ENCODE measurements at regions not wholly inside any gene's neighbourhood (a gene's known extent, or its start where the extent isn't known, plus 50 kb on each side); places are given as distances from the start of the nearest gene placed in this dataset.

DNA sequence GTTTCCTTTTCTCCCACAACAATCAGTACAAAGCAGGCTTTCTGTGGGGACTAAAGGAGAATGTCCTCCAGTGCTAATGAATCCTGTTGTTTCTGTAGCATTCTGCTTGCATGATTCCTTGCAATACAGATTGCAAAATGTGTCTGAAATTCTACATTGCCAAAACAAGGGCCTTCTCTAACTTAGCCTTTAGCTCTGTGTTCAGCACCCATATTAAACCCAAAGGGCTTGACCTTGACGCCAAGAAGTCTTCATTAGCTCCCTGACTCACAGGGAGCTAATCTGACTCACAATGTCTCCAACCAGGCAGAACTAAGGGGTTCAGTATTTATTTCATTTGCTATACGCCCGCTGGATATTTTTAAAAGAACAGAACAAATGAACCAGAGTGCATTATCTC is 241.4 kb upstream of the CLNK start:
- H3K27ac ChIP-seq = no peak overlapping the region
- H3K9me3 ChIP-seq (ENCODE audit: control insufficient read depth, low read length) = no peaks in the 10 kb centered on the region
- no peaks in the 10 kb centered on the region for H3K79me2 ChIP-seq
- no peaks in the 10 kb centered on the region for H3K4me1 ChIP-seq
- no peak overlapping the region for H3K4me3 ChIP-seq (ENCODE audit: low read depth, low read length)
- H3K27me3 ChIP-seq (ENCODE audit: control insufficient read depth, insufficient read depth, low read length) = no peaks in the 10 kb centered on the region
- H3K9ac ChIP-seq = no peak overlapping the region
- no peaks in the 10 kb centered on the region for H3K36me3 ChIP-seq (ENCODE audit: control insufficient read depth, insufficient read depth, low read length)
- H3K4me2 ChIP-seq (ENCODE audit: low read length) = no peak overlapping the region
- TF ChIP-seq, protein P1, sequence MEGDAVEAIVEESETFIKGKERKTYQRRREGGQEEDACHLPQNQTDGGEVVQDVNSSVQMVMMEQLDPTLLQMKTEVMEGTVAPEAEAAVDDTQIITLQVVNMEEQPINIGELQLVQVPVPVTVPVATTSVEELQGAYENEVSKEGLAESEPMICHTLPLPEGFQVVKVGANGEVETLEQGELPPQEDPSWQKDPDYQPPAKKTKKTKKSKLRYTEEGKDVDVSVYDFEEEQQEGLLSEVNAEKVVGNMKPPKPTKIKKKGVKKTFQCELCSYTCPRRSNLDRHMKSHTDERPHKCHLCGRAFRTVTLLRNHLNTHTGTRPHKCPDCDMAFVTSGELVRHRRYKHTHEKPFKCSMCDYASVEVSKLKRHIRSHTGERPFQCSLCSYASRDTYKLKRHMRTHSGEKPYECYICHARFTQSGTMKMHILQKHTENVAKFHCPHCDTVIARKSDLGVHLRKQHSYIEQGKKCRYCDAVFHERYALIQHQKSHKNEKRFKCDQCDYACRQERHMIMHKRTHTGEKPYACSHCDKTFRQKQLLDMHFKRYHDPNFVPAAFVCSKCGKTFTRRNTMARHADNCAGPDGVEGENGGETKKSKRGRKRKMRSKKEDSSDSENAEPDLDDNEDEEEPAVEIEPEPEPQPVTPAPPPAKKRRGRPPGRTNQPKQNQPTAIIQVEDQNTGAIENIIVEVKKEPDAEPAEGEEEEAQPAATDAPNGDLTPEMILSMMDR (IDR thresholded peaks at IDR 0.05) = no peak
- H2AFZ ChIP-seq = no peak overlapping the region

DNA sequence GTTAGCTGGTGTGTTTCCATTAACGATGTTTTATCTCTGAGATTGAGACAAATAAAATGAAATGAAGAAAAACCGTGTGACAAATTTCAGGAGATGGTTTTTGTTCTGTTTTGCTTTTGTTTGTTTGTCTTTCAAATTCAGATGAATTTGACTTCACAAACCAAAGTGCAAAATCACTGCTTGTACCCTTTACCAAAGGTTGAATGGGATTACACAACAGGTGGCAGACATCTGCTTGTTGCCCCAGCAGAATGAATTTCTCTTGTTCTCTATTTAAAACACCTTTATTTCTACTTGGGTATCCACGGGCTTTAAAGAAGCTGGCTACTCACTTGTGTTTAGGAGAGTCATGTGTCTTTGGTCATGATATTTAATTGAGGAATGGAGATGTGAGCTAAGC is 239.7 kb upstream of the CLNK start:
- TF ChIP-seq, protein P1 (IDR thresholded peaks at IDR 0.05) = no peak
- H3K4me2 ChIP-seq (ENCODE audit: low read length) = no peak overlapping the region

DNA sequence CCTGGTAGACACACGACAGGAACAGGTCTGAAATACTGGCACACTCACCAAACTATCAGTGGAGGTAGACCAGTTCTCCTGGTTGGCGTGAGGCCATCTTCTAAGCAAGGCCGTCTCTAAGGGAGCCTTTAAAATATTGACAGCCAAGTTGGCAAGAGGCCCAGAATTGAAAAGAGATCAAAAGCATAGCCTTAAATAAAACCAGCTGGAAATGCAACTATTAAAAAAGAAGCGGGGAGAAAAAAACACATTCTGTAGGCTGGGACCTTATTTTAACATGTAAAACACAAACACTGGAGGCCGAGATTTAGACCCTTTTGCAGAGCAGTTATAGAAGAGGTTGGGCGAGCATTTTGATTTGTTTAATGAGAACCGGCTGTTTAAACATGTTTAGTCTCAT is 233.0 kb upstream of the CLNK start:
- Histone ChIP-seq H2AFZ (no peak overlapping the region), H3K27ac (no peak overlapping the region), H3K4me2 (ENCODE audit: low read length) (no peak overlapping the region), H3K27me3 (ENCODE audit: control insufficient read depth, insufficient read depth, low read length) (no peaks in the 10 kb centered on the region), H3K9me3 (ENCODE audit: control insufficient read depth, low read length) (no peaks in the 10 kb centered on the region), H3K79me2 (no peaks in the 10 kb centered on the region), H3K9ac (no peak overlapping the region), H3K36me3 (ENCODE audit: control insufficient read depth, insufficient read depth, low read length) (no peaks in the 10 kb centered on the region), H3K4me3 (ENCODE audit: low read depth, low read length) (no peak overlapping the region), H3K4me1 (no peaks in the 10 kb centered on the region)
- TF ChIP-seq, protein P1 (IDR thresholded peaks at IDR 0.05) = no peak

More for the DNA sequence above, 239.7 kb upstream of the CLNK start:
- H2AFZ ChIP-seq = no peak overlapping the region
- H3K9ac ChIP-seq = no peak overlapping the region
- no peaks in the 10 kb centered on the region for H3K4me1 ChIP-seq
- no peaks in the 10 kb centered on the region for H3K27me3 ChIP-seq (ENCODE audit: control insufficient read depth, insufficient read depth, low read length)
- no peaks in the 10 kb centered on the region for H3K36me3 ChIP-seq (ENCODE audit: control insufficient read depth, insufficient read depth, low read length)
- no peaks in the 10 kb centered on the region for H3K9me3 ChIP-seq (ENCODE audit: control insufficient read depth, low read length)
- no peak overlapping the region for H3K4me3 ChIP-seq (ENCODE audit: low read depth, low read length)
- no peaks in the 10 kb centered on the region for H3K79me2 ChIP-seq
- no peak overlapping the region for H3K27ac ChIP-seq

DNA sequence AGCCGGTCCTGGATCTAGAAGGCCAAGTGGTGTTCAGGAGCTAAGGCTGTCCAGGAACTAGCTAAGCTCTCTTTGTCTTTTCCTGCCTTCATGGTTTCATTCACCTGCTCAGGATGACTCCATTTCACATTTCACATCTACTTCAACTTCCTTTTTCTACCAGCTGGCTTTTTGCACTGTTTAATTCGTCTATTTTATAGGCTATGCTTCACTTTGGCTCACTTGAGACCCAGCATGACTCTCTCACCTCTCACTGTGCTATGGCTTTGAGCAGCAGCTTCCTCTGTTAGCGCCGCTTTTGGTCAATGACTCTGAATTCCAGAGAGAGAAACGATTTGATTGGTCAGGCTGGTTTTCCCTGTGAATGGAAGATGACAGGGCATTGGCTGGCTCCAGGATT is 213.5 kb upstream of the CLNK start:
- Histone ChIP-seq H3K4me1 (no peaks in the 10 kb centered on the region), H3K27me3 (ENCODE audit: control insufficient read depth, insufficient read depth, low read length) (no peaks in the 10 kb centered on the region), H3K4me3 (ENCODE audit: low read depth, low read length) (no peak overlapping the region), H3K36me3 (ENCODE audit: control insufficient read depth, insufficient read depth, low read length) (no peaks in the 10 kb centered on the region), H3K27ac (no peak overlapping the region), H3K79me2 (no peaks in the 10 kb centered on the region), H3K9ac (no peak overlapping the region), H2AFZ (no peak overlapping the region), H3K9me3 (ENCODE audit: control insufficient read depth, low read length) (no peaks in the 10 kb centered on the region), H3K4me2 (ENCODE audit: low read length) (no peak overlapping the region)
- TF ChIP-seq, protein P1 (IDR thresholded peaks at IDR 0.05) = no peak

DNA sequence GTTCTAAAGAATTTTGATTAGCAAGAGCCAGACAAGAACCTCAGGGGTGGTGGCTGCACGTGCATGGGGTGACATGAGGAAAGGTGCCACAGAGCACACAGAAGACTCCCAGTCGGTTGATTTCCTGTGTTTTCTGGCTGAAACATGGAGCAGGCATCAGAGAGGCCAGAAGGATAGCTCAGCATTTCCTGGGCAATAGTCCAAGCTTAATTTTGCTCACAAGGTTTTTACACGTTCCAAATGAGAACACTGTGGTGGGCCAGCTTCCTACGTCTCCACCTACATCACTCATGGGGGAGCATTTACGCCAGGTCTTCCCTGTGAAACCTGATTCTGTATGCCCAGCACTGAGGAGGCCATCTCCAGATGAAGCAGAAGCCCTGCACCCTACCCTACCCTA is 212.5 kb upstream of the CLNK start:
- Histone ChIP-seq H3K9ac (no peak overlapping the region), H2AFZ (no peak overlapping the region), H3K4me1 (no peaks in the 10 kb centered on the region), H3K27me3 (ENCODE audit: control insufficient read depth, insufficient read depth, low read length) (no peaks in the 10 kb centered on the region), H3K36me3 (ENCODE audit: control insufficient read depth, insufficient read depth, low read length) (no peaks in the 10 kb centered on the region), H3K4me2 (ENCODE audit: low read length) (no peak overlapping the region), H3K27ac (no peak overlapping the region), H3K9me3 (ENCODE audit: control insufficient read depth, low read length) (no peaks in the 10 kb centered on the region), H3K79me2 (no peaks in the 10 kb centered on the region), H3K4me3 (ENCODE audit: low read depth, low read length) (no peak overlapping the region)
- TF ChIP-seq, protein P1 (IDR thresholded peaks at IDR 0.05) = no peak
